ENCODE measurements at regions not wholly inside any gene's neighbourhood (a gene's known extent, or its start where the extent isn't known, plus 50 kb on each side); places are given as distances from the start of the nearest gene placed in this dataset.

DNA sequence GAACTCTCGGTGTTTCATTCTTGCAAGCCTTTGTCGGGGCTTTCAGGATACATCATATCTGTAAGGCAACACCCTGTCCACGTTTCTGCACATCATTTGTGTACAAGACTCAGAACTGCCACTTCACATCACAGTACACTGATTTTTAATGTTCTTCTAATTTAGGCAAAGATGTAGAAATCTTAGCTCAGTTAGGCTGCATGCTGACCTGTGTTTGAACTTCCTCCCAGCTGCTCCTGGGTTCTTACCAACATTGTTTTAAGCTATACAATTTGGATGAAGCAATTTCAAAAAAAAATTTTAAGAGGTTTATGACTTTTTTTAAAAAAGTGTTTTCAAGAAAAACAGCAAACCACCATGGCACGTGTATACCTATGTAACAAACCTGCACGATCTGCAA lies 1047.9 kb upstream of the SLC10A2 start:
- H3K4me3 ChIP-seq, result no peak overlapping the region
- intact Hi-C loops (cut with DNase I), result no loop called here
- TF ChIP-seq CTCF (IDR thresholded peaks at IDR 0.05), result no peak
- no peak for TF ChIP-seq POLR2AphosphoS5 (IDR thresholded peaks at IDR 0.05; ENCODE audit: insufficient read depth in 1 of 2, low read depth in 1 of 2)
- TF ChIP-seq POLR2A (IDR thresholded peaks at IDR 0.05), result no peak
- no peaks in the 10 kb centered on the region for H3K27me3 ChIP-seq
- H3K27ac ChIP-seq, result no peak overlapping the region
- H3K36me3 ChIP-seq, result no peaks in the 10 kb centered on the region
- H3K4me1 ChIP-seq, result no peaks in the 10 kb centered on the region
- no peaks in the 10 kb centered on the region for H3K9me3 ChIP-seq
- DNase-seq (ENCODE audit: extremely low spot score in 2 of 2), result no peak

DNA sequence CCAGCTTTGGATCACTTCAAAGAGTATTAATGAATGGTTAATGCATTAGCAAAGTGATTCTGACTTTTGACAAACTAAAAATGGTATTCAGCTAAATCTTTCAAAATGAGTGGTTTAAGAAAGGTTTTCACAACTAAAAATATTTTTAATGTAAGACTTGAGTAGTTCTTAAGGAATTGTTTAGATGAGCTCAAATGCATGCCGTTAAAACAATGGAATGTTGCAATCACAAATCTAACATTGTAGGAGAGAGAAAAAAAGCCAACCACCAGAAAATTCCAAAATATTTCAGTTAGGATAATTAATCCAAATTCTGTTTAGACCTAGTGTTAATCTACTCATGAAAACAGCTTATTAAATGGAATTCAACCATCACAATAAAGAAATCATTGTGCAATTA lies 1044.8 kb upstream of the SLC10A2 start:
- no peak for TF ChIP-seq POLR2A (IDR thresholded peaks at IDR 0.05)
- no peak for TF ChIP-seq CTCF (IDR thresholded peaks at IDR 0.05)
- no peak for TF ChIP-seq POLR2AphosphoS5 (IDR thresholded peaks at IDR 0.05; ENCODE audit: insufficient read depth in 1 of 2, low read depth in 1 of 2)
- intact Hi-C loops (cut with DNase I), result no loop called here
- no peaks in the 10 kb centered on the region for H3K4me1 ChIP-seq

GRCh38 chr13:104106705-104107393 lies 1040.6 kb upstream of the SLC10A2 start:
- peaks cover 9% of the 10 kb centered on the region for H3K4me1 ChIP-seq
- DNase-seq (ENCODE audit: extremely low spot score in 2 of 2), result no peak
- no peak overlapping the region for H3K27ac ChIP-seq

More for the DNA sequence above, 1044.8 kb upstream of the SLC10A2 start:
- H3K9me3 ChIP-seq, result no peaks in the 10 kb centered on the region
- H3K27me3 ChIP-seq, result no peaks in the 10 kb centered on the region
- no peaks in the 10 kb centered on the region for H3K36me3 ChIP-seq
- DNase-seq (ENCODE audit: extremely low spot score in 2 of 2), result no peak
- no peak overlapping the region for H3K27ac ChIP-seq
- no peak overlapping the region for H3K4me3 ChIP-seq

GRCh38 chr13:104105418-104106355 lies 1039.5 kb upstream of the SLC10A2 start:
- intact Hi-C loops (cut with DNase I), result no loop called here
- Histone ChIP-seq H3K4me3 (no peak overlapping the region), H3K4me1 (peaks cover 9% of the 10 kb centered on the region), H3K36me3 (no peaks in the 10 kb centered on the region), H3K27me3 (no peaks in the 10 kb centered on the region), H3K27ac (no peak overlapping the region), H3K9me3 (no peaks in the 10 kb centered on the region)
- no peak for DNase-seq (ENCODE audit: extremely low spot score in 2 of 2)
- no peak for TF ChIP-seq POLR2AphosphoS5 (IDR thresholded peaks at IDR 0.05; ENCODE audit: insufficient read depth in 1 of 2, low read depth in 1 of 2)
- TF ChIP-seq POLR2A (IDR thresholded peaks at IDR 0.05), result no peak
- no peak for TF ChIP-seq CTCF (IDR thresholded peaks at IDR 0.05)

More at GRCh38 chr13:104106705-104107393, 1040.6 kb upstream of the SLC10A2 start:
- intact Hi-C loops (cut with DNase I), result no loop called here
- Histone ChIP-seq H3K36me3 (no peaks in the 10 kb centered on the region), H3K9me3 (no peaks in the 10 kb centered on the region), H3K4me3 (no peak overlapping the region), H3K27me3 (no peaks in the 10 kb centered on the region)
- TF ChIP-seq CTCF (IDR thresholded peaks at IDR 0.05), result no peak
- TF ChIP-seq POLR2AphosphoS5 (IDR thresholded peaks at IDR 0.05; ENCODE audit: insufficient read depth in 1 of 2, low read depth in 1 of 2), result no peak
- no peak for TF ChIP-seq POLR2A (IDR thresholded peaks at IDR 0.05)

Measured in vagina (tissue), 2 donors.